AG04449 (cell line): ENCODE measurements at regions not wholly inside any gene's neighbourhood (a gene's known extent, or its start where the extent isn't known, plus 50 kb on each side); places are given as distances from the start of the nearest gene placed in this dataset.
"Not testable (repeated sequence)": the region's sequence is repeated elsewhere in the genome, so short reads cannot be mapped to it uniquely, and the experiment has no call there.

Experiments
- CTCF ChIA-PET: fragments of 350-600 bp; formaldehyde crosslinking; extraction: SDS; loops from one replicate; lab custom pipeline; 2021; ENCODE audit warnings: antibody characterized with exemption; lab: Yijun Ruan, JAX
- POLR2A ChIA-PET: fragments of 400-600, 350-600 bp; formaldehyde crosslinking; extraction: SDS; loops from one replicate; lab custom pipeline; 2020; ENCODE audit warnings: antibody characterized with exemption, inconsistent platforms; lab: Yijun Ruan, JAX
- DNase-seq: peaks from one replicate; pipeline ENCODE4 v3.0.0-alpha.2; 2010; ENCODE audit warnings: low read depth, low spot score
- H3K4me3 ChIP-seq: 2 replicates; pipeline ENCODE4 v1.5.1; 2011; ENCODE audit warnings: low read depth, mild to moderate bottlenecking, control low read depth, low read length
- TF ChIP-seq, protein P1 (sequence below): IDR thresholded peaks from one replicate; pipeline ENCODE4 v1.5.1; 2011; ENCODE audit warnings: mild to moderate bottlenecking, moderate library complexity, low read length, control low read depth, inconsistent platforms; ENCODE audit not compliant: insufficient read depth; ENCODE audit errors: missing control alignments

DNA sequence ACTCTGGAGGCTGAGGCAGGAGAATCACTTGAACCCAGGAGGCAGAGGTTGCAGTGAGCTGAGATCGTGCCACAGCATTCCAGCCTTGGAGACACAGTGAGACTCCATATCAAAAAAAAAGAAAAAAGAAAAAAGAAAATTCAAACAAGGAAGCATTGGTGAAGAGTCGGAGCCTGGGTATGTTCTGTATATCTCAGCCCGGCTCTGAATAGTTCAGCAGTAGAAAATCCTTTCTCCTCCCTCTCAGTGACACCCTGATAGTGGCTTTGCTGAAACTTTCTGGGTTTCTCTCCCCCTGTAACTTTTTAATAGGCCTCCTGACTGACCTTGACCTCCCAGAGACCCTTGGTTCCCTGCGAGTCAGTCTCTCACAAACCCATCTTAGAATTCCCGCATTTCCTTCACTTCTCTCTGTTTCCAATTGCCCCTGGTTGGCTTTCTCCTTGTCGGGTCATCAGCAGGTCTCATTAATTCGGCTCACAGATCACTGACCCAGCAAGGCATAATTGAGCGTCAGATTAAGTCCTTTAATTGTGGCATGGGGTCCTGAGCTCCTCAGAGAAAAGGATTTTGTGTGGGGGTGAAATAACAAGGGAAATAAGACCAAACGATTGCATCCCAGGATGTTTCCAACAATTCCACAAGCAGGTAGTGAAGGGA is 541.6 kb upstream of the NRP1 start:
- ChIA-PET CTCF (no interaction called here), POLR2A (no interaction called here)
- no peak overlapping the region for H3K4me3 ChIP-seq
- TF ChIP-seq, protein P1, sequence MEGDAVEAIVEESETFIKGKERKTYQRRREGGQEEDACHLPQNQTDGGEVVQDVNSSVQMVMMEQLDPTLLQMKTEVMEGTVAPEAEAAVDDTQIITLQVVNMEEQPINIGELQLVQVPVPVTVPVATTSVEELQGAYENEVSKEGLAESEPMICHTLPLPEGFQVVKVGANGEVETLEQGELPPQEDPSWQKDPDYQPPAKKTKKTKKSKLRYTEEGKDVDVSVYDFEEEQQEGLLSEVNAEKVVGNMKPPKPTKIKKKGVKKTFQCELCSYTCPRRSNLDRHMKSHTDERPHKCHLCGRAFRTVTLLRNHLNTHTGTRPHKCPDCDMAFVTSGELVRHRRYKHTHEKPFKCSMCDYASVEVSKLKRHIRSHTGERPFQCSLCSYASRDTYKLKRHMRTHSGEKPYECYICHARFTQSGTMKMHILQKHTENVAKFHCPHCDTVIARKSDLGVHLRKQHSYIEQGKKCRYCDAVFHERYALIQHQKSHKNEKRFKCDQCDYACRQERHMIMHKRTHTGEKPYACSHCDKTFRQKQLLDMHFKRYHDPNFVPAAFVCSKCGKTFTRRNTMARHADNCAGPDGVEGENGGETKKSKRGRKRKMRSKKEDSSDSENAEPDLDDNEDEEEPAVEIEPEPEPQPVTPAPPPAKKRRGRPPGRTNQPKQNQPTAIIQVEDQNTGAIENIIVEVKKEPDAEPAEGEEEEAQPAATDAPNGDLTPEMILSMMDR = no peak
- DNase-seq = no peak

- CTCF ChIA-PET = no interaction called here
- no peak for DNase-seq
- H3K4me3 ChIP-seq = no peak overlapping the region
- POLR2A ChIA-PET = no interaction called here
- TF ChIP-seq, protein P1 = no peak
These were observed 536.8 kb upstream of the NRP1 start for GRCh38 chr10:33871061-33871956.

GRCh38 chr10:33869481-33869880 is 535.0 kb upstream of the NRP1 start:
- CTCF ChIA-PET = no interaction called here
- H3K4me3 ChIP-seq = no peak overlapping the region
- TF ChIP-seq, protein P1 = no peak
- no peak for DNase-seq
- POLR2A ChIA-PET = no interaction called here

DNA sequence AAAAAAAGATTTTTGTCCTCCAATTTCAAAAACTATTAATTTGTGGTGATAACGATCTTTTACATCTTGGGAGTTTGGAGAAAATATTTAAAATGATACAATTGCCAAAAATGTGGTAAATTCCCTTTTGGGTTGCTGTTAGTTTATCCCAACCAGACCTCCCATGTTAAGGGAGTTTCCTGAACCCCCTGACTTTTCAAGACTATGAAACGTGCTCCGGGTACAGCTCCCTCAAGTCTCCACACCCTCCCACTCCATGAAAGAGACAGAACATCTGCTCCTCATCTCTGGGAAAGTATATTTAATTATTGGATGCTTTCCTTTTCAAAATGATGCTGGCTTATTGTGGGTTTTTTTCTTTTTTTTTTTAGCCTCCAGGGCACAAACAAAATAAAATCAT is 534.6 kb upstream of the NRP1 start:
- H3K4me3 ChIP-seq = no peak overlapping the region
- ChIA-PET CTCF (no interaction called here), POLR2A (no interaction called here)
- TF ChIP-seq, protein P1 = no peak
- DNase-seq = no peak

- DNase-seq, H3K4me3 ChIP-seq, CTCF ChIA-PET, POLR2A ChIA-PET: not testable (repeated sequence)
These were observed 532.8 kb upstream of the NRP1 start for GRCh38 chr10:33867199-33867789.

- DNase-seq = no peak
- ChIA-PET POLR2A (interaction anchor here (1.1 kb wide), 1 partner anchor 9 kb away, joined by 3 read pairs; no protein-coding TSS in a partner anchor), CTCF (interaction anchor here (1.1 kb wide), 1 partner anchor 532 kb away, joined by 3 read pairs; no protein-coding TSS in a partner anchor)
These were observed 528.9 kb upstream of the NRP1 start for GRCh38 chr10:33863352-33863751.

More at GRCh38 chr10:33863352-33863751, 528.9 kb upstream of the NRP1 start:
- TF ChIP-seq, protein P1 = no peak
- H3K4me3 ChIP-seq = no peak overlapping the region
